T-helper 1 cell treated with Interleukin-12 subunit alpha and Interleukin-12 subunit beta and Interleukin-4 antibody, amounts not matched to agents 30 ng/mL and 1 ng/mL, for 36 hours (primary cell): ENCODE measurements at regions not wholly inside any gene's neighbourhood (a gene's known extent, or its start where the extent isn't known, plus 50 kb on each side); places are given as distances from the start of the nearest gene placed in this dataset.
"Not testable (repeated sequence)": the region's sequence is repeated elsewhere in the genome, so short reads cannot be mapped to it uniquely, and the experiment has no call there.

Experiments
- intact Hi-C: fragments of 100-400 bp; cut with micrococcal nuclease; formaldehyde crosslinking; loops from one replicate; pipeline ENCODE4 v1.15.1; 2024

DNA sequence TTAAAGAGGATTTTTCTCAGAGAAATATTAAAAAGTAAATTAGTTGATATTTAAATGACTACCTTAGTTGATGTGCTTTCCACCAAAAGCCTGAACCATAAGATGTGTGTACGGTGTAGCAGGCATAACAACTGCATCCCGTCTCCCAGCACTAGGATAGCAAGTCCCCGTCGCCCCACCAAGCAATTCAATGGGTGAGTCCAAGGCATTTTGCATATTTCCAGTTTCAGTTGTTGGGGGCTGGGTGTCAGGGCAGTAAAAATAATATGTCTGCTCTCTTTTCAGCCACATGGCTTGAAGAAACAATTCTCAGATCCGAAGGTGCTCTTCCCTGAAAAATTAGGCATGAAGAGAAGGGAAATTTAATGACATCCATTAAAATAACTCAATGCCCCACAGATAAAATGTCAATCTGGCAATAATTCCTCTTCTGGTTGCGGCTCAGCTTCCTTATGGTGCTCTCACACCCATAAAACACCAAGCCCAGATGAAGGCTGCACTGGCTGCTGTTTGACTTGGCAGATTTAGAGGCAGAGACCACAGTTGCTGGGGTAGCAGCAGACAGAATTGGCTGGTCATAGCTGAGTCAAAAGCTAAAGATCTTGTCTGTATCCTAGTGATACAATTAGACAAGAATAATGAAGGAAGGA is 124.4 kb upstream of the ADCY2 start:
- intact Hi-C loops: no loop called here

DNA sequence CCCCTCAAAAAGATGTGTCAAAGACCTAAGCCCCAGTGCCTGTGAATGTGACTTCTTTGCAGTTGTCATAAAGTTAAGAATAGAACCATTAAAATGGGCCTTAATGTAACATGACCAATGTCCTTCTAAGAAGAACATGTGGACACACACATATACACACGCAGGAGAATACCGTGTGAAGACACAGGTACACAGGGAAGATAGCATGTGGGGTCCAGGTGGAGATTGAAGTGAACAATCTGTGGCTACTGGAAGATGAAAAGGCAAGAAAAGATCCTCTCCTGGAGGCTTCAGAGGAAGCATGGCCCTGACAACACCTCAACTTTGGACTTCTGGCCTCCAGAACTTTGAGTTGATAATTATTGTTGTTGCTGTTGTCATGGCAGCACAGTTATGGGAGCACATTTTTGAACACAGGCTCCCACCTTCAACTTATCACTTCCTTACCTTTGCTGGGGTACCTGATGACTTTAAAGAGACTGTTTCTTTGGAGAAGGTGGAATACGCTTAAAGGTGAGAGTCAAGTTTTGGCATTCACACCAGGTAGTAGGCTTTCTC is 123.5 kb upstream of the ADCY2 start:
- intact Hi-C loops: no loop called here

DNA sequence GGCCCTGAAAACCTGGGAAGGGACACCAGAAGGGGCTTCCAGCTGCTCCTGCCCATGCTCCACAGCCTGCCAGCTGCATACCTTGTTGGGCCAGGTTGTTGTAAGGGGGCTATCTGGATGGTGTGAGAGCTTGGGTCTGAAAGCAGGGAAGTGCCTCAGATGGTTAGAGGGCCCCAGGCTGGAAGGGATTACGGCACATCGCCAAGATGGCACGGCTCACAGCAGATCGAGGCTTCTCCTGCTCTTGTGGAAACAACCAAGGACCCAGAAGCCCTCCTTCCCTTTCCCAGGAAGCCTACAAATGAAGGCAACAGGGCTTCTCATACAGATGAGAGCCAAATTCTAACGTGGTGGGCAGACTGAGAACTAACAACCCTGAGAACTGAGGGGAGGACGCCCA is 121.7 kb upstream of the ADCY2 start:
- intact Hi-C loops: no loop called here

DNA sequence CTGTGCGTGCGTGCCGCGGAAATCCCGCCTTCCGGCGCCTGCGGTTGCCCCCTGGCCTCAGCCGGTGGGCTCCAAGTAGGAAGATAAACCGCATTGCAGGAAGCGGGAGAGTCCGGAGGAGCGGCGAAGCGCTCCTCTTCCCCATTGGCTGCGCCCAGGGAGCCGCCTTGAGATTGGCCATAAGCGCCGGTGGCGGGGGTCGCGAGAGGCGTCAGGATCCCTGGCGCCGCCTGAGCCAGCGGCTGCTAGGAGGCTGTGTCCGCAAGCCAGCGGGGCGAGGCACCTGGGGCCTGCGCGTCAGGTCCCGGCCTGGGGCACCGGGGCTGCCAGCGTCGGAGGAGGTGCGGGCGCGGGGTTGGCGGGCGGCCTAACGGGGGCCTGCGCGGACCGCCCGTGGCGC is 106.3 kb upstream of the ADCY2 start:
- intact Hi-C loops: not testable (repeated sequence)

DNA sequence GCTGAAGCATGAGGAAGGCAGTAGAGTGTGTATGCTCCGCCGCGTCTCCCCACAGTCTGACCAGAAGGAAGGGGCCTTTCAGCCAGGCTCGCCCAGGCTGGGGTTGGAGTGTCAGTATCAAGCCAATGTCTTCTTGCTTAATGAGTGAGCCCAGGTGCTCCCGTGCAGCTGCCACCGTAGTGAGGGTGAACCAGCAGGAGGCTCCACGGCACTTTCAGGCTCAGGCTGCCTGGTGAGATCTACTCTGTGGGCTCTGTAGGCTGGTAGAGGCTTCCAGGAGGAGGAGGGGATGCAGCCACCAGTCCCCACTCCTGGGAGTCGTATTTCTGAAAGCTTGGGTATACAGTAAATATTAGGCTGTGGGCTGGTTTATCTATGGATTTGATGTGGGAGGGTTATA is 98.1 kb upstream of the ADCY2 start:
- intact Hi-C loops: not testable (repeated sequence)

DNA sequence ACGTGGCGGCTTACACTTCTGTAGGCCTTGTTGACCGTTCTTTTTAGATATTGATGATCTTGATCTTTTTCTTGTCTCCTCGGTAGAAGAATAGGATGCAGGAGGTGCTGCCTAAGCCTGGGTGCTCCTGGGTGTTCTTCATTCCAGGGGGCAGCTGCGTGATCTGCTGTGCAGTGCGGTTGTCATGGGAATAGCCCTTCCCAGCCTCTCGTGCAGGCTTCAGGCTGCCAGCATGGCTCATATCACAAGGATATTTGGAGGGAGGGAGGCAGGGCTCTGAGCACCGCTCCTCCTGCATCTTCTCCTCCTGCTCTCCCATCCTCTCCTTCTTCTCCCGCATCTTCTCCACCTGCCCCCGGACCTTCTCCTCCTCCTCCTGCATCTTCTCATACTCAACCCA is 96.2 kb upstream of the ADCY2 start:
- intact Hi-C loops: not testable (repeated sequence)

DNA sequence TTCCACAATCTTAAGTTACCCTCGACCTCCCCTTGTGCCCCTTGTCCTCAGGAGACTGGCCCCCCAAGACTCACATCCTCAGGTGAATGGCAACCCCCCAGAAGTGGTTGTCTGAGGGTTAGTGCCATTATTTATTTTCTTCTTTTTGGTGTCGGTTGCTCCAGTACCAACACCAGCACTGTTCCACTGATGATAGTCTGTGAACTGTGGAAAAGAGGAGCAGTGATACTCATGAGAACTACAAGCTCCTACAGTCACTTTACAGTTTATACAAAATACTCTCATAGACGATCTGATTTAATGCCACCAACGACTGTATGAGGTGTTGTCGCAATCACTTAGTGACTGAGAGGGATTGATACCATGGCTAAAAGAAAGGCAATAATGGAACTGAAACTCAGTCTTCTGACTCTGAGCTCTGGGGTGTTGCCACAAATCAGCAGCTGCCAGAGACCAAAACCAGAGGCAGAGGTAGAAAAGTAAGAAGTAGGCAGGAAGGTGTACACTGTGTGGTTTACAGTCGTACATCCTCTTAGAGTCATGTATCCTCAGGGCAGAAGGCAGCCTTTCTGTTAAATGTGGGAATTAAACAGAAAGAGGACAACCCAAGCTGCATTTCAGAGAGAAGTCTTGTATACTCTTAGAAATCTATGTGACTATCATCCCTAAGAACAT is 90.8 kb upstream of the ADCY2 start:
- intact Hi-C loops: not testable (repeated sequence)

DNA sequence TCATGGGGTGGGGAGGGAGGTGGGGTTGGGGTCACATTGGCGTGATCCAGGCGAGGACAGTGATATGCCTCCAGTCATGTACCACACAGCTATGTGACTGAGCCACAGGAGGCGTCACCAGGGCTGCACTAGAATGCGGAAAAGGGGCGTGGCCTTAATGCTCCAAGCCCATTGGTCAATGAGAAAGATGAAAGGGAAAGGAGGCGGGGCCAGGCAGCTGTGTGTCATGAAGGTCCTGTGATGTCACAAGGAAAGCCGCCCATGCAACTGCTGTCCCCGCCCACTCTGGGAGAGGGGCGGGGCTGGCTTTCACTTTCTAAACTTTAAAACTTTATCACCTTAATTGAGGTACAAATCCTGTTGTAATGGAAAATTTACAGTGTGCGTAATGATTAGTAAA is 89.4 kb upstream of the ADCY2 start:
- intact Hi-C loops: not testable (repeated sequence)

DNA sequence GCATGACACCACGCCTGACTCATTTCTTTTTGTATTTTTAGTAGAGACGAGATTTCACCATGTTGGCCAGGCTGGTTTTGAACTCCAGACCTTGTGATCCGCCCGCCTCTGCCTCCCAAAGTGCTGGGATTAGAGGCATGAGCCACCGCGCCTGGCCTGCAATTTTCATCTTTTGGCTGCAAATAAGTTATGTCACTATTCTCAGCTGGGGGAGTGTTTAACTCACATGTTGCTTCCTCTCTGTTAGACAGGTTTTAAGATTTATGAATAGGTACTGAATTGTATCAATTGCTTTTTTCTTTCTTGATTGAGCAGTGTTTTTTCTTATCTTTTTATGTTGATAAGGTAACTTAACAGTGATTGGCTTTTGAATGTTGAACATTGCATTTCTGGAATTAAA is 88.2 kb upstream of the ADCY2 start:
- intact Hi-C loops: not testable (repeated sequence)

DNA sequence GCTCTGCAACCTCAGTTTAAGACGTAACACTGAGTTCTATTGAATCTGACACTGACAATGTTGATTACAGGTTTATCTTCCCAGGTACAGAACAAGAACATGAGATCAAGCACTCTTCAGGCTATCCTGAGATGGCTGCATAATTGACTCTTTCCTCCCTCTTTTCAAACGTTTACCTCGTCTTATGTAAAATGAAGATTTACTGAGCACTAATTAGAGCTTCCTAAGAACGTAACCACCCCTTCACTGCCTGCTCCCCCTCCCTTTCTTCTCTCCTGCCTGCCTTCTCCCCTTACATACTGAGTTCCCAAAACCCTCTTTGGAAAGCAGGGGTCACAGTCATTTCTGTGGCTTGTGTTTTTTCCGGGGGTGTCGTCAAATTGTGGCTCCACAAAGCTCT is 86.2 kb upstream of the ADCY2 start:
- intact Hi-C loops: not testable (repeated sequence)

DNA sequence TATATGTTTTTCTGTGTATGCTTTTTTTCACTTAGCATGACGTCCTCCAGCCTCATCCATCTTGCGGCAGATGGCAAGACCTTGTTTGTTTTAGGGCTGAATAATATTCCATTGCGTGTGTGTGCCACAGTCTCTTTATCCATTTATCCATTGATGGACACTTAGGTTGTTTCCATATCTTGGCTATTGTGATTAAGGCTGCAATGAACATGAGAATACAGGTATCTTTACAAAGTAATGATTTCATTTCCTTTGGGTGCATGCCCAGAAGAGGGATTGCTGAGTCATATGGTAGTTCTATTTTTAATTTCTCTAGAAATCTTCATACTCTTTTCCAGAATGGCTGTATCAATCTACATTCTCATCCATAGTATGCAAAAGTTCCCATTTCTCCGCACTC is 85.3 kb upstream of the ADCY2 start:
- intact Hi-C loops: not testable (repeated sequence)

DNA sequence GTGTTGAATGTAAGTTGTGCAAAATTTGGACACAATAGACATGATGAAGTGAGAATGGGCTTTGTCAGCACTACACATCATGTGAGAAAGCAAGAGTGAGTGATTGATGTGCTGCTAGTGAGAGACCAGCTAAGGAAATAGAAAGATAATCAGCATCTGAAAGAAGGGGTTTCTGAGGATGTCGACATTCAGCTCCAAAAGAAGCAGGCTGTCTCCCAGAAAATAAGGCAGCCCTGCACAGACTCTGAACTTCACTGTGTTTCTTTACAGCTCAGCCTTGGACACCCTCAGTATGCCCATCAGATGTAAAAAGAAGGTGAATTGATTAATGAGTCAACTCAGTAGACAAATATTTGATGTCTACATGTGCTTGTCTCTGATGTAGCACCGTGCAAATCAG is 80.8 kb upstream of the ADCY2 start:
- intact Hi-C loops: no loop called here

DNA sequence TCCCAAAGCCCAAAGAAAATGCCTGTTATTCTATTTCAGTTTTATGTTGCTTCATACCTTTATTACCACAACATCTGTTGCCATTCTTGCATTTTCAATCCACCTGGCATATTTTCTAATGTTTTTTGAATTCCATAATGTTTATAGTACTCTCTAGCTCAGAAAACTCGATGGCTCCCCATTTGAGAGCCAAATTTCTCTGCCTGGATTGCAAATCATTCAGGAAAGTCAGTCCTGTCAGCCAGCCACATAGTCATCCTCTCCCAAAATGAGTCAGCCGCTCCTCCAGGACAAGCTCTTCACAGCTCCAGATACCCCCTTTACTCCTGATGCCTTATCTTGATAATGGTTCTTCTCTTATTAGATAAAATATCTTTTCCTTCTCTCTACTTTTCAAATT is 78.2 kb upstream of the ADCY2 start:
- intact Hi-C loops: no loop called here

DNA sequence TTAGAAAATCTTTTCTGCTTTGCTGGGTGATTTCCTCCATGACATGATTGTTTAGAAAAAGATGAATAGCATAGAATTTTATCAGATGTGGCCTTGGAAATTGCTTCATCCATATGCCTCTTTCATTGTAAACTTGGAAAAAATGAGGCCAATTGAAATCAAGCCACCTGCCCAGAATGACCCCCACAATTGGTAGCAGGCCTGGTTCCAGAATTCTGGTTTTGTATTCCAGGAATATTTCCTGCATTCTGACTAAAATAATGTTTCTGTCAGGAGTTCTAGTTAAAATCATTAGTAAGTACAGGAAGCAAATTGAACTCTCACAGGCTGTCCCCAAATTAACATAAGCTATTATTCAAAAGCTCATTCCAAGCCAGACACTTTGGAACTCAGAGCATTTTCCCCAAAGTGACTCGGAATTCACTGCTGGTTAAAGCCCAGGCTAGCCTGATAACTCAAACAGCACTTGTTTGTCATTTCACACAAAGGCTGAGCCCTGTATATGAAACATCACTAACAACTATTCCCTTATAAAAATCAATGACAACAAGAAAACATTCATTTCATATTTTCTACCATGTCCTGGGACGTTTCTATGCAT is 75.1 kb upstream of the ADCY2 start:
- intact Hi-C loops: no loop called here

DNA sequence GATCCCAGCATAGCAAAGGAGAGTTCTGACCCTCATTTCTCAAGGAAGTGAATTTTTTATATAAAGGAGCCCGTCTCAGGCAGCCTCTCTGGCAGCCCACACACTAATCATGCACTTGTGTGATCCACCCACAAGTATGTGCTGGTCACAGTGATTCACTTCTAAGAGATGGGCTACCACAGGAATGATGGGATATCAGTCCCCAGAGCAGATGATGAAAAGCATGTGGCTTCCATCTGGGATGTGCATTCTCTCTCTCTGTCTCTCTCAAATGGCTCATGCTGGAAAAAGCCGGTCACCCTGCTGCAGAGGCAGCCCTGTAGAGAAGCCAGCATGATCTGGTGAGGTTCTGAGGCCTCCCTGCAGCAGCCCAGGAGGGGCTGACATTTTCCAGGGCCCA is 74.2 kb upstream of the ADCY2 start:
- intact Hi-C loops: no loop called here

DNA sequence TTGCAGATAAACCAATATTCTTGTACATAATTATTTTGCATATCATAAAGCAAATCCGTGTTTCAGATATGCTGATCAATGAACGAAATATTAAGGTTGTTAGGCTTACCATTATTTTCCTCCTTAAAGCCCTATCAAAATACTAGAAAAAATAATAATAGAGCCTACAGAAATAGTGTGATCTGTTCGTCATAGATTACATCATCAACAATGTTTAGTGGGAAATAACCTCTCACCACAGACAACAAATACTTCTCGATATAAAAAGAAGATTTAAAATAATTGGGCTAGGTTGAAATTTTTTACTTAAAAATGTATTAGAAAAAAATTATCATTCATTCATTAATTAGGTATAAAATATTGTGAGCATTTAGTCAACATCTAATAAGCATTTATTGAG is 71.0 kb upstream of the ADCY2 start:
- intact Hi-C loops: no loop called here

DNA sequence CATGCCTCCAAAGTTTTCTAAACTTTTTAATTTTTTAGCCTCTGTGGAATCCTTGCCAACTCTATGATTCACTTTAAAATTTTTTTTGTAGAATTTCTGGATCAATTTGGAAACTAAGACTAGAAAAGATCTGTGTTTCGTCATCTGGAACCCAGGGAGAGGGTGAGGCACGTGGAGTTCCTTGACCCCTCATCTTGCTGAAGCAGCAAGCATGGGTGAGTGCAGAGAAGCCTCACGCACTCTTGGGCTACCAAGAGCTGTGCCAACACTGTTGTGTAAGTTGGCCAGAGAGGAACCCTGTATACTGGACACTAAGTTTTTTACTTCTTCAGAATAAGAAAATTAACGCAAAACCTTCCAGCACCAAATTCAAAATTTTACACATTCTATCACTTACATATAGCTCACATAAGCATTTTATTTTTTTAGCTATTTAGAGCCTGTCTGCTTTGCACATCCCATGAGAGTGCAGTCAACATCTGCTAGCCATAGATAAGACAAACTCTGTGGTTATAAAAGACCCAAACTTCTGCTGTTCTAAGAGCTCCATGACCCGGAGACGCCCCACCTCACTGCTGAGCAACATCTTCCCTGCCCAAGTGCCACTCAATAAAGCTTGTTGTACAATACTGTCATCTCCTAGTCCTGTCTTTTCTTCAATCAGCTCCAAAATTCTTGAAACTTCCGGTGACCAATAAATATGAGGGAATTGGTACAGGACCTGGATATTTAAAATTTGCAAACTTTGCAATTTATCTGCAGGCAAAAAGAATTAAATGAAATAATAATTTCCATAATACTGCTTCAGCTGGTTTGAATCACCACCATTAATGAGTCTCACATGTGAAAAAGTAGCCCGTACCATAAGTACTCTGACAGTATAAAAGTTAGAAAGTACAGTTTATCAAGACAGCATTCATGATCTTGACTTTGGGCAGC is 69.7 kb upstream of the ADCY2 start:
- intact Hi-C loops: no loop called here

DNA sequence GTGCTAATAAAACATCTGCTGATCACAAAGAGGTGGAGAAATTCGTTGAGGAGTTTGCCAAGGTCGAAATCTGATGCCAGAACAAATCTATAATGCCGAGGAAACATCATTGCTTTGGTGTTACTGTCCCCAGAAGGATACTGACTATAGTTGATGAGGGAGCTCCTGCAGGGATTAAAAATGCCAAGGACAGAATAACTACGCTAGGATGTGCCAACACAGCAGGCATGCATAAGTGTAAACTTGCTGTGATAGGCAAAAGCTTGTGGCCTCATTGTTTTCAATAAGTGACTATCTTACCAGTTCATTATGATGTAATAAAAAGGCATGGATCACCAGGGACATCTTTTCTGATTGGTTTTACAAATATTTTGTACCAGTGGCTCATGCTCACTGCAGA is 66.8 kb upstream of the ADCY2 start:
- intact Hi-C loops: no loop called here

DNA sequence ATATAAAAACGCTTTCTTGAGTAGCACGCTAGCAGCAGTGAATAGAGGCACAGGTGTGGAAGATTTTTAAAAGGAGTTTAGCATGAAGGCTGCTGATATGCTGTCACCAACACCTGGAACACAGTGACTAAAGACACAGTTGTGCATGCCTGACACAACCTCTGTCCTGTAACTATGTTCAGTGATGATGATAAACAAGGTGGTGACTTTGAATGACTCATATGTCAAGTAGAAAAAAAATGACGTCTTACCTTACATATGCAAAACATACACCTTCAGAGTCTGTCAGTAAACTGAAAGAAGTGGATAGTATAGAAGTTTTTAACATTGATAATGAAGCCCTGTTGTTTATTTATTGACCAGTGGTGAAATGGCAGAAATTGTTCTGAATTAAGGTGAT is 66.2 kb upstream of the ADCY2 start:
- intact Hi-C loops: no loop called here

DNA sequence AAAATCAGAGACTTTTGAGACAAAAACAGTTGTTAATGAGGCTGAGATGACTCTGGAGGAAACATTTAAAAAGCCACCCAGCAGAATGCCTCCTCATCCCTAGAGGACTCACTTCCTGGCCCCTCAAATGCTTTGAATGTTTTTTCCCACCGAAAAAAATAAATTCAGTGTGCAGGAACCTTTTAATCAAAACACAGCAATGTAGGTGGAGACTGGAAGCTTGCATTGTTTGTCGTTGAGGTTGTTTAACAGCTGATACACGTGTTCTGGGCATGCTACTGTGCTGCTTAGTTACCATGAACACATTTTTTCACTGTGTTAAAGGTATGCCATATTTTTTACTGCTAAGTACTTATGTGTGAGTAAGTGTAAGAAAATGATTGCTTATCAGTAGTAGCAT is 65.7 kb upstream of the ADCY2 start:
- intact Hi-C loops: no loop called here

DNA sequence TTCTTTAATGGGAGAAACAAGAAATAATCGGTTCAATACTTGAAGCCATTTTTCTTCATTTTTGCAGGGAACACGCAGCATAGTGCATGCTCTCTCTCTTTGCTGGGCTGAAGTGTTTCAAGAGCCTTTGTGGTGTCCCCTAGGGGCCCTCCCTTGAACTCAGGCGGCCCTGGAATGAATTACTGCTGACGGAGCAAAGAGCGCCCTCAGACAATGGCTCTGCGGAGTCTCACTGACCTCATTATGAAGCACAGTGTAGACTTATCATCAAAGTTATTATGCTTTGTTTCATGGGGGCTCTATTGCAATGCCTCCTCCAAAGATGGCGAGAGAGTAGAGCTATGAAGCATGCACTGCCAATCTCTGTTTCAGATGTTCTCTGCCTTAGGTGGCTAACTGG is 64.8 kb upstream of the ADCY2 start:
- intact Hi-C loops: no loop called here
